ENCODE measurements at regions not wholly inside any gene's neighbourhood (a gene's known extent, or its start where the extent isn't known, plus 50 kb on each side); places are given as distances from the start of the nearest gene placed in this dataset.

GRCh38 chr18:51486735-51487366 is 289.4 kb upstream of the MEX3C start:
- H4K20me1 ChIP-seq (ENCODE audit: insufficient read depth, low read length) = no peaks in the 10 kb centered on the region
- CTCF ChIA-PET (ENCODE audit: unreplicated experiment) = no interaction called here
- no peak for TF ChIP-seq CTCF (conservative IDR thresholded peaks at IDR 0.05; ENCODE audit: low read length)
- TF ChIP-seq EZH2phosphoT487 (IDR thresholded peaks at IDR 0.05; ENCODE audit: borderline replicate concordance, low read depth, low read length) = no peak
- DNase-seq (ENCODE audit: low spot score) = no peak
- no peak overlapping the region for H3K4me2 ChIP-seq (ENCODE audit: low read length)
- no TSS peak for BruUV-seq (replicated peaks)
- intact Hi-C loops (cut with micrococcal nuclease; ENCODE audit: unreplicated experiment) = no loop called here
- no peaks in the 10 kb centered on the region for H3K36me3 ChIP-seq (ENCODE audit: insufficient read depth, low read length)
- no peaks in the 10 kb centered on the region for H3K4me1 ChIP-seq (ENCODE audit: insufficient read depth, low read length, poor library complexity, severe bottlenecking)
- no peak overlapping the region for H2AFZ ChIP-seq (ENCODE audit: low read length)
- H3K27ac ChIP-seq (ENCODE audit: low read depth, low read length, poor library complexity, severe bottlenecking) = no peak overlapping the region
- no peaks in the 10 kb centered on the region for H3K9me3 ChIP-seq (ENCODE audit: low read length)
- no peaks in the 10 kb centered on the region for H3K79me2 ChIP-seq (ENCODE audit: insufficient read depth, low read depth, low read length)
- no peaks in the 10 kb centered on the region for H3K9me2 ChIP-seq (ENCODE audit: insufficient read depth, low read length)
- POLR2A ChIA-PET = interaction anchor here (0.6 kb wide), 1 partner anchor 760 kb away, joined by 3 read pairs; no protein-coding TSS in a partner anchor
- H3K4me3 ChIP-seq (ENCODE audit: low read depth, low read length, poor library complexity, severe bottlenecking) = no peak overlapping the region

- no peak overlapping the region for H3K4me3 ChIP-seq (ENCODE audit: low read depth, low read length, poor library complexity, severe bottlenecking)
- H3K9me2 ChIP-seq (ENCODE audit: insufficient read depth, low read length) = no peaks in the 10 kb centered on the region
- DNase-seq (ENCODE audit: low spot score) = no peak
- ChIA-PET POLR2A (no interaction called here), CTCF (ENCODE audit: unreplicated experiment) (interaction anchor here (0.5 kb wide), 1 partner anchor 27 kb away, joined by 3 read pairs; no protein-coding TSS in a partner anchor)
- H3K4me2 ChIP-seq (ENCODE audit: low read length) = no peak overlapping the region
- intact Hi-C loops (cut with micrococcal nuclease; ENCODE audit: unreplicated experiment) = no loop called here
- no peak overlapping the region for H2AFZ ChIP-seq (ENCODE audit: low read length)
- no peaks in the 10 kb centered on the region for H3K4me1 ChIP-seq (ENCODE audit: insufficient read depth, low read length, poor library complexity, severe bottlenecking)
- H3K27ac ChIP-seq (ENCODE audit: low read depth, low read length, poor library complexity, severe bottlenecking) = no peak overlapping the region
- BruUV-seq (replicated peaks) = no TSS peak
- no peaks in the 10 kb centered on the region for H4K20me1 ChIP-seq (ENCODE audit: insufficient read depth, low read length)
- H3K36me3 ChIP-seq (ENCODE audit: insufficient read depth, low read length) = no peaks in the 10 kb centered on the region
- no peaks in the 10 kb centered on the region for H3K9me3 ChIP-seq (ENCODE audit: low read length)
- H3K79me2 ChIP-seq (ENCODE audit: insufficient read depth, low read depth, low read length) = no peaks in the 10 kb centered on the region
- TF ChIP-seq EZH2phosphoT487 (IDR thresholded peaks at IDR 0.05; ENCODE audit: borderline replicate concordance, low read depth, low read length) (no peak), CTCF (conservative IDR thresholded peaks at IDR 0.05; ENCODE audit: low read length) (no peak)
These were observed 292.9 kb upstream of the MEX3C start for GRCh38 chr18:51490417-51490816.

- H4K20me1 ChIP-seq (ENCODE audit: insufficient read depth, low read length) = no peaks in the 10 kb centered on the region
- H2AFZ ChIP-seq (ENCODE audit: low read length) = no peak overlapping the region
- intact Hi-C loops (cut with micrococcal nuclease; ENCODE audit: unreplicated experiment) = no loop called here
- no peaks in the 10 kb centered on the region for H3K9me2 ChIP-seq (ENCODE audit: insufficient read depth, low read length)
- H3K27ac ChIP-seq (ENCODE audit: low read depth, low read length, poor library complexity, severe bottlenecking) = no peak overlapping the region
- ChIA-PET CTCF (ENCODE audit: unreplicated experiment) (no interaction called here), POLR2A (no interaction called here)
- no peak overlapping the region for H3K4me3 ChIP-seq (ENCODE audit: low read depth, low read length, poor library complexity, severe bottlenecking)
- H3K79me2 ChIP-seq (ENCODE audit: insufficient read depth, low read depth, low read length) = no peaks in the 10 kb centered on the region
- H3K4me1 ChIP-seq (ENCODE audit: insufficient read depth, low read length, poor library complexity, severe bottlenecking) = no peaks in the 10 kb centered on the region
- H3K9me3 ChIP-seq (ENCODE audit: low read length) = no peaks in the 10 kb centered on the region
- BruUV-seq (replicated peaks) = no TSS peak
- no peak for DNase-seq (ENCODE audit: low spot score)
- TF ChIP-seq CTCF (conservative IDR thresholded peaks at IDR 0.05; ENCODE audit: low read length) = no peak
- H3K4me2 ChIP-seq (ENCODE audit: low read length) = no peak overlapping the region
- no peaks in the 10 kb centered on the region for H3K36me3 ChIP-seq (ENCODE audit: insufficient read depth, low read length)
These were observed 293.4 kb upstream of the MEX3C start for GRCh38 chr18:51490860-51491259.

Data from OCI-LY7 (cell line).